Left renal cortex interstitium (tissue), 4 donors: ENCODE measurements at regions not wholly inside any gene's neighbourhood (a gene's known extent, or its start where the extent isn't known, plus 50 kb on each side); places are given as distances from the start of the nearest gene placed in this dataset.

Experiments used
- DNase-seq, 4 donors: peaks; one replicate each; pipeline ENCODE4 v3.0.0-alpha.2; 2013; ENCODE audit warnings: low read depth in 4 of 4, low spot score in 2 of 4, missing footprints in 1 of 4

- DNase-seq, result no peak
Measured at GRCh38 chr17:72254808-72255449, 134.1 kb downstream of the SOX9 start.

- DNase-seq, result no peak
Measured at GRCh38 chr17:72255481-72255880, 134.7 kb downstream of the SOX9 start.

- no peak for DNase-seq
Measured at GRCh38 chr17:72258711-72259110, 137.9 kb downstream of the SOX9 start.

GRCh38 chr17:72259922-72260321 is 139.1 kb downstream of the SOX9 start:
- DNase-seq, result no peak

- no peak for DNase-seq
Measured at GRCh38 chr17:72262766-72263165, 141.9 kb downstream of the SOX9 start.

GRCh38 chr17:72264682-72265405 is 144.0 kb downstream of the SOX9 start:
- no peak for DNase-seq

- DNase-seq, result peak in 1 of 4 donors; percentile 19
Measured at GRCh38 chr17:72266112-72266775, 145.4 kb downstream of the SOX9 start.

GRCh38 chr17:72267601-72268000 is 146.8 kb downstream of the SOX9 start:
- no peak for DNase-seq

- no peak for DNase-seq
Measured at GRCh38 chr17:72268431-72268830, 147.6 kb downstream of the SOX9 start.

GRCh38 chr17:72270273-72270924 is 149.6 kb downstream of the SOX9 start:
- no peak for DNase-seq

GRCh38 chr17:72271603-72272002 is 150.8 kb downstream of the SOX9 start:
- no peak for DNase-seq

GRCh38 chr17:72273289-72274056 is 152.7 kb downstream of the SOX9 start:
- DNase-seq, result no peak

GRCh38 chr17:72274614-72275013 is 153.8 kb downstream of the SOX9 start:
- DNase-seq, result no peak

- DNase-seq, result no peak
Measured at GRCh38 chr17:72280881-72281280, 160.1 kb downstream of the SOX9 start.

- no peak for DNase-seq
Measured at GRCh38 chr17:72282439-72283029, 161.7 kb downstream of the SOX9 start.

GRCh38 chr17:72284806-72285205 is 164.0 kb downstream of the SOX9 start:
- DNase-seq, result no peak

GRCh38 chr17:72287586-72287985 is 166.8 kb downstream of the SOX9 start:
- no peak for DNase-seq

- no peak for DNase-seq
Measured at GRCh38 chr17:72294487-72294893, 173.7 kb downstream of the SOX9 start.

GRCh38 chr17:72295916-72296315 is 175.1 kb downstream of the SOX9 start:
- DNase-seq, result no peak

- no peak for DNase-seq
Measured at GRCh38 chr17:72296456-72296855, 175.6 kb downstream of the SOX9 start.
